ENCODE measurements at regions not wholly inside any gene's neighbourhood (a gene's known extent, or its start where the extent isn't known, plus 50 kb on each side); places are given as distances from the start of the nearest gene placed in this dataset.
"Not testable (repeated sequence)": the region's sequence is repeated elsewhere in the genome, so short reads cannot be mapped to it uniquely, and the experiment has no call there.

- H3K27ac ChIP-seq = no peak overlapping the region
- H3K36me3 ChIP-seq = no peaks in the 10 kb centered on the region
- no peaks in the 10 kb centered on the region for H3K27me3 ChIP-seq
- 22 to 24% methylated on average over 1 of the region's 1 CpG for WGBS, 2 donors (ENCODE audit: low coverage in 1 of 2)
- TF ChIP-seq POLR2AphosphoS5 (IDR thresholded peaks at IDR 0.05) (no peak), EP300 (IDR thresholded peaks at IDR 0.05; ENCODE audit: low read depth) (no peak), CTCF (IDR thresholded peaks at IDR 0.05) (no peak), POLR2A (IDR thresholded peaks at IDR 0.05) (no peak)
- H3K4me3 ChIP-seq = no peak overlapping the region
- H3K4me1 ChIP-seq = no peaks in the 10 kb centered on the region
- intact Hi-C loops (cut with DNase I; ENCODE audit: low total_unique reads) (no loop called here), in situ Hi-C loops (cut with MboI; ENCODE audit: low pct_ligation_motif_present in 1 of 4, low pct_unique_long_range_greater_than_20kb in 1 of 4, low sequenced_read_pairs in 3 of 4) (no loop called here)
- no peaks in the 10 kb centered on the region for H3K9me3 ChIP-seq
- no peak for DNase-seq
These were observed 270.3 kb upstream of the IZUMO3 start for GRCh38 chr9:24816006-24816405.

- WGBS, 2 donors (ENCODE audit: low coverage in 1 of 2) = 51 to 57% methylated on average over 3 of the region's 3 CpGs
- H3K36me3 ChIP-seq = no peaks in the 10 kb centered on the region
- no peaks in the 10 kb centered on the region for H3K9me3 ChIP-seq
- no peak overlapping the region for H3K4me3 ChIP-seq
- in situ Hi-C loops (cut with MboI; ENCODE audit: low pct_ligation_motif_present in 1 of 4, low pct_unique_long_range_greater_than_20kb in 1 of 4, low sequenced_read_pairs in 3 of 4) = no loop called here
- H3K27me3 ChIP-seq = no peaks in the 10 kb centered on the region
- TF ChIP-seq CTCF (IDR thresholded peaks at IDR 0.05) (no peak), POLR2AphosphoS5 (IDR thresholded peaks at IDR 0.05) (no peak), EP300 (IDR thresholded peaks at IDR 0.05; ENCODE audit: low read depth) (no peak), POLR2A (IDR thresholded peaks at IDR 0.05) (no peak)
- H3K27ac ChIP-seq = no peak overlapping the region
- intact Hi-C loops (cut with DNase I; ENCODE audit: low total_unique reads) = no loop called here
- no peaks in the 10 kb centered on the region for H3K4me1 ChIP-seq
- no peak for DNase-seq
These were observed 255.6 kb upstream of the IZUMO3 start for GRCh38 chr9:24801344-24801743.

GRCh38 chr9:24793787-24794186, 248.1 kb upstream of the IZUMO3 start:
- H3K4me1 ChIP-seq = no peaks in the 10 kb centered on the region
- 46 to 63% methylated on average over 2 of the region's 2 CpGs for WGBS, 2 donors (ENCODE audit: low coverage in 1 of 2)
- TF ChIP-seq POLR2A (IDR thresholded peaks at IDR 0.05) (no peak), POLR2AphosphoS5 (IDR thresholded peaks at IDR 0.05) (no peak), CTCF (IDR thresholded peaks at IDR 0.05) (no peak), EP300 (IDR thresholded peaks at IDR 0.05; ENCODE audit: low read depth) (no peak)
- H3K27ac ChIP-seq = no peak overlapping the region
- no peaks in the 10 kb centered on the region for H3K27me3 ChIP-seq
- intact Hi-C loops (cut with DNase I; ENCODE audit: low total_unique reads) = no loop called here
- H3K4me3 ChIP-seq = no peak overlapping the region
- H3K9me3 ChIP-seq = no peaks in the 10 kb centered on the region
- in situ Hi-C loops (cut with MboI; ENCODE audit: low pct_ligation_motif_present in 1 of 4, low pct_unique_long_range_greater_than_20kb in 1 of 4, low sequenced_read_pairs in 3 of 4) = no loop called here
- no peaks in the 10 kb centered on the region for H3K36me3 ChIP-seq
- DNase-seq = no peak

- Histone ChIP-seq H3K9me3 (peaks cover 4 to 10% of the 10 kb centered on the region in 2 donors), H3K27me3 (no peaks in the 10 kb centered on the region), H3K27ac (no peak overlapping the region), H3K4me1 (no peaks in the 10 kb centered on the region), H3K36me3 (no peaks in the 10 kb centered on the region), H3K4me3 (no peak overlapping the region)
- TF ChIP-seq POLR2A (IDR thresholded peaks at IDR 0.05) (no peak), POLR2AphosphoS5 (IDR thresholded peaks at IDR 0.05) (no peak), CTCF (IDR thresholded peaks at IDR 0.05) (no peak), EP300 (IDR thresholded peaks at IDR 0.05; ENCODE audit: low read depth) (no peak)
- in situ Hi-C loops (cut with MboI; ENCODE audit: low pct_ligation_motif_present in 1 of 4, low pct_unique_long_range_greater_than_20kb in 1 of 4, low sequenced_read_pairs in 3 of 4) = no loop called here
- intact Hi-C loops (cut with DNase I; ENCODE audit: low total_unique reads) = no loop called here
- no peak for DNase-seq
These were observed 230.5 kb upstream of the IZUMO3 start for GRCh38 chr9:24776226-24776625.

- H3K9me3 ChIP-seq; H3K27ac ChIP-seq; DNase-seq; in situ Hi-C loops (cut with MboI; ENCODE audit: low pct_ligation_motif_present in 1 of 4, low pct_unique_long_range_greater_than_20kb in 1 of 4, low sequenced_read_pairs in 3 of 4); intact Hi-C loops (cut with DNase I; ENCODE audit: low total_unique reads); H3K4me3 ChIP-seq; H3K27me3 ChIP-seq; H3K4me1 ChIP-seq; H3K36me3 ChIP-seq: not testable (repeated sequence)
- WGBS, 2 donors (ENCODE audit: low coverage in 1 of 2) = 88 to 89% methylated on average over 5 to 8 of the region's 8 CpGs
These were observed 228.5 kb upstream of the IZUMO3 start for GRCh38 chr9:24774199-24774598.

All from transverse colon (tissue), 4 donors.